Thyroid gland (tissue), 4 donors: ENCODE measurements at regions not wholly inside any gene's neighbourhood (a gene's known extent, or its start where the extent isn't known, plus 50 kb on each side); places are given as distances from the start of the nearest gene placed in this dataset.

Source experiments
- DNase-seq, 2 donors: peaks; one replicate each; pipeline ENCODE4 v3.0.0-alpha.2; 2019
- H3K27ac ChIP-seq, 3 donors: fragments of 200-600 bp; sonication (generic); 1 replicate in 2 of 3; 2 replicates in 1 of 3; pipeline ENCODE4 v1.5.1; 2016 to 2019; ENCODE audit warnings: mild to moderate bottlenecking in 1 of 3, moderate library complexity in 1 of 3
- H3K27me3 ChIP-seq: fragments of 200-600 bp; sonication (generic); one replicate; pipeline ENCODE4 v1.5.1; 2019
- H3K36me3 ChIP-seq, 2 donors: fragments of 200-600 bp; sonication (generic); one replicate each; pipeline ENCODE4 v1.5.1; 2016 to 2019
- H3K4me1 ChIP-seq, 2 donors: fragments of 200-600 bp; sonication (generic); one replicate each; pipeline ENCODE4 v1.5.1; 2017 to 2019
- H3K4me3 ChIP-seq, 3 donors: fragments of 200-600 bp; sonication (generic); replicated peaks in 1 of 3; 1 replicate in 2 of 3; 2 replicates in 1 of 3; pipeline ENCODE4 v1.5.1; 2016; ENCODE audit warnings: mild to moderate bottlenecking in 1 of 3
- H3K9me3 ChIP-seq: fragments of 200-600 bp; sonication (generic); one replicate; pipeline ENCODE4 v1.5.1; 2017
- POLR2A ChIP-seq, 2 donors: fragments of 450-650 bp; IDR thresholded peaks; one replicate each; pipeline ENCODE4 v1.6.1; 2017; ENCODE audit warnings: antibody characterized with exemption in 2 of 2, mild to moderate bottlenecking in 2 of 2, moderate library complexity in 1 of 2
- WGBS, 2 donors: methylation state at CpG; one replicate each; pipeline ENCODE4 v1.1.5; 2017; 5-methylcytosine and 5-hydroxymethylcytosine counted together
- intact Hi-C: fragments of 100-400 bp; cut with DNase I; formaldehyde crosslinking; loops from one replicate; pipeline ENCODE4 v1.15.1; 2023
- TF ChIP-seq, protein P1 (sequence below), 6 experiments: fragments of 200-600 bp in 3 of 6; fragments of 450-650 bp in 3 of 6; sonication (generic) in 3 of 6; IDR thresholded peaks; one replicate each; pipeline ENCODE4 v1.5.1; 2016 to 2019; ENCODE audit warnings: antibody characterized with exemption in 6 of 6, mild to moderate bottlenecking in 2 of 6, inconsistent platforms in 1 of 6, moderate library complexity in 1 of 6

DNA sequence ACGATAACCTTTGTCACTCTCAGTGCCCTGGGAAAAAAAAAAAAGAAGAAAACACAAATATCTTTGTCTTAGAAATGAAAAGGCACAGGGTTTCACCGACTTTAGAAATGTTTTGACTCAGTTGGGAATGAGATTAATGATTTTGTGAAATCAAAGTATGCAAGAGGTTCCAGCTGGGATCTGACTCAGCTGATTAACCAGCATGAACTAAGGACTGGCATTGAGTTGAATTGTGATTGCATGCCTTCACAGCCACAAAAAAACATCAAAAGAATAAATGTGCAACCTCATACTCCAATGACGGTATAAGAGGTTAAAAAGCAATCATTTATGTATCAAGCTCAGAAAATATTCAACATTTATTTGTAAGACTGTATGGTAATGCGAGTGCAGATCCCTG, 566.6 kb upstream of the DSEL start:
- 58 to 72% methylated on average over 4 of the region's 4 CpGs for WGBS, 2 donors
- no peak overlapping the region for H3K4me3 ChIP-seq
- no peaks in the 10 kb centered on the region for H3K27me3 ChIP-seq
- no peaks in the 10 kb centered on the region for H3K4me1 ChIP-seq
- no peak for DNase-seq
- TF ChIP-seq, protein P1, sequence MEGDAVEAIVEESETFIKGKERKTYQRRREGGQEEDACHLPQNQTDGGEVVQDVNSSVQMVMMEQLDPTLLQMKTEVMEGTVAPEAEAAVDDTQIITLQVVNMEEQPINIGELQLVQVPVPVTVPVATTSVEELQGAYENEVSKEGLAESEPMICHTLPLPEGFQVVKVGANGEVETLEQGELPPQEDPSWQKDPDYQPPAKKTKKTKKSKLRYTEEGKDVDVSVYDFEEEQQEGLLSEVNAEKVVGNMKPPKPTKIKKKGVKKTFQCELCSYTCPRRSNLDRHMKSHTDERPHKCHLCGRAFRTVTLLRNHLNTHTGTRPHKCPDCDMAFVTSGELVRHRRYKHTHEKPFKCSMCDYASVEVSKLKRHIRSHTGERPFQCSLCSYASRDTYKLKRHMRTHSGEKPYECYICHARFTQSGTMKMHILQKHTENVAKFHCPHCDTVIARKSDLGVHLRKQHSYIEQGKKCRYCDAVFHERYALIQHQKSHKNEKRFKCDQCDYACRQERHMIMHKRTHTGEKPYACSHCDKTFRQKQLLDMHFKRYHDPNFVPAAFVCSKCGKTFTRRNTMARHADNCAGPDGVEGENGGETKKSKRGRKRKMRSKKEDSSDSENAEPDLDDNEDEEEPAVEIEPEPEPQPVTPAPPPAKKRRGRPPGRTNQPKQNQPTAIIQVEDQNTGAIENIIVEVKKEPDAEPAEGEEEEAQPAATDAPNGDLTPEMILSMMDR (IDR thresholded peaks at IDR 0.05), result no peak
- no peak for TF ChIP-seq POLR2A (IDR thresholded peaks at IDR 0.05)
- intact Hi-C loops, result no loop called here
- no peaks in the 10 kb centered on the region for H3K36me3 ChIP-seq
- no peak overlapping the region for H3K27ac ChIP-seq
- H3K9me3 ChIP-seq, result no peaks in the 10 kb centered on the region

DNA sequence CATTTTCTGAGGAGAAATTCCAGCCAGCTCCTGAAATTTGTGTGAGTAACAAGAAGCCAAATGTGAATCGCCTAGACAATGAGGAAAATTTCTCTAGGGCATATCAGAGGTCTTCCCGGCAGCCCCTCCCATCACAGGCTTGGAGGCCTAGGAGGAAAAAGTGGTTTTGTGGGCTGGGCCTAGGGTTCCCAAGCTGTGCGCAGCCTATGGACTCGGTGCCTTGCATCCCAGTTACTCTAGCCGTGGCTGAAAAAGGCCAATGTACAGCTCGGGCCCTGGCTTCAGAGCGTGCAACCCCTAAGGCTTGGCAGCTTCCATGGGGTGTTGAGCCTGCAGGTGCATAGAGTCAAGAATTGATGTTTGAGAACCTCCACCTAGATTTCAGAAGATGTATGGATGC, 556.2 kb upstream of the DSEL start:
- Histone ChIP-seq H3K36me3 (no peaks in the 10 kb centered on the region), H3K4me3 (no peak overlapping the region), H3K27ac (no peak overlapping the region), H3K4me1 (no peaks in the 10 kb centered on the region), H3K27me3 (no peaks in the 10 kb centered on the region), H3K9me3 (no peaks in the 10 kb centered on the region)
- no peak for DNase-seq
- 94 to 95% methylated on average over 7 of the region's 7 CpGs for WGBS, 2 donors
- intact Hi-C loops, result no loop called here
- TF ChIP-seq POLR2A (IDR thresholded peaks at IDR 0.05), result no peak
- TF ChIP-seq, protein P1 (IDR thresholded peaks at IDR 0.05), result no peak

DNA sequence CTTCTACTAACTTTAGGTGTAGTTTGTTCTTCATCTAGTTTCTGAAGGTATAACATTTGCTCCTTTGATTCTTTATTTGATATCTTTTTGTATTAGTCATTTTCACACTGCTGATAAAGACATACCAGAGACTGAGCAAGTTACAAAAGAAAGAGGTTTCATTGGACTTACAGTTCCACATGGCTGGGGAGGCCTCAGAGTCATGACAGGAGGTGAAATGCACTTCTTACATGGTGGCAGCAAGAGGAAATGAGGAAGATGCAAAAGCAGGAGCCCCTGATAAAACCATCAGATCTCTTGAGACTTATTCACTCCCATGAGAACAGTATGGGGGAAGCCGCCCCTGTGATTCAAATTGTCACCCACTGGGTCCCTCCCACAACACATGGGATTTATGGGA, 544.4 kb upstream of the DSEL start:
- no peaks in the 10 kb centered on the region for H3K27me3 ChIP-seq
- WGBS, 2 donors, result 95% methylated on average over 1 of the region's 1 CpG
- no peaks in the 10 kb centered on the region for H3K9me3 ChIP-seq
- no peak overlapping the region for H3K27ac ChIP-seq
- no peaks in the 10 kb centered on the region for H3K36me3 ChIP-seq
- no peaks in the 10 kb centered on the region for H3K4me1 ChIP-seq
- intact Hi-C loops, result no loop called here
- TF ChIP-seq, protein P1 (IDR thresholded peaks at IDR 0.05), result no peak
- TF ChIP-seq POLR2A (IDR thresholded peaks at IDR 0.05), result no peak
- no peak for DNase-seq
- H3K4me3 ChIP-seq, result no peak overlapping the region

DNA sequence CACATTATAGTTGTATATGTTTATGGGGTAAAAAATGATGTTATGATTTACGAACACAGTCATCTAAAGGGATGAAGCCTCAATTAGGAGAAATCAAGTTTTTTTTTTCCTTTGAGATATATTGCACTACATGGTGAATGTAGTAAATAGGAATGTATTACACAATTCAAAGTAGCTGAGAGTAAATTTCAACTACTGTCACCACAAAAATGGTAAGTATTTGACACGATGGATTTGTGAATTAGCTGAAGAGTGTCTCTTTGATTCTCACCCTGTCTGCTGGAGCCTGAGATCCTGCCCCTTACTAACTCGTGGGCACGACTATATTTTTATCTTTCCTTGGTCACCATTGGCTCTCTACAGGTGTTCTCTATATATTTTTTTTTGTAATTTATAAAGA, 540.4 kb upstream of the DSEL start:
- WGBS, 2 donors, result 84 to 86% methylated on average over 4 of the region's 4 CpGs
- intact Hi-C loops, result no loop called here
- Histone ChIP-seq H3K9me3 (no peaks in the 10 kb centered on the region), H3K27me3 (no peaks in the 10 kb centered on the region), H3K4me1 (no peaks in the 10 kb centered on the region), H3K4me3 (no peak overlapping the region), H3K36me3 (no peaks in the 10 kb centered on the region), H3K27ac (no peak overlapping the region)
- DNase-seq, result no peak
- no peak for TF ChIP-seq POLR2A (IDR thresholded peaks at IDR 0.05)
- TF ChIP-seq, protein P1 (IDR thresholded peaks at IDR 0.05), result no peak

DNA sequence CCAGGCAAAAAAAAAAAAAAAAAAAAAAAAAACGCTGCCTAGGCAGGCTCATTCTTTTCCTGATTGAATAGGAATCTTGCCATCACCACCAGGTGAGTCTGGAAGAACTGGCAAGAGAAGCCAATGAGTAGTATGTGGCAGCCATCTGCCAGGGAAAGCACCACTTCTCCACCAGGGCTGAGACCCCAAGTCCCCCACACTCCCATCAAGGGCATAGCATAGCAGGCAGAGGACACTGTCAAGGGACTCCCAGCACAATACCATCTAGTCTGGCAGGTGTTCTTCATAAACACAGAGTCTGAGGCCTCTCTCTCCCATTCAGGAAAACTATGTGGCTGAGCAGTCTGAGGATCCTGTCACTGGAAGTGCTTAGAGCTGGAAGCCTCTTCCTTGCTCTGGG, 538.1 kb upstream of the DSEL start:
- Histone ChIP-seq H3K4me3 (no peak overlapping the region), H3K36me3 (no peaks in the 10 kb centered on the region), H3K27me3 (no peaks in the 10 kb centered on the region), H3K4me1 (no peaks in the 10 kb centered on the region), H3K27ac (no peak overlapping the region), H3K9me3 (no peaks in the 10 kb centered on the region)
- 60 to 68% methylated on average over 1 of the region's 1 CpG for WGBS, 2 donors
- DNase-seq, result no peak
- TF ChIP-seq POLR2A (IDR thresholded peaks at IDR 0.05), result no peak
- TF ChIP-seq, protein P1 (IDR thresholded peaks at IDR 0.05), result no peak
- intact Hi-C loops, result no loop called here
